ENCODE measurements at regions not wholly inside any gene's neighbourhood (a gene's known extent, or its start where the extent isn't known, plus 50 kb on each side); places are given as distances from the start of the nearest gene placed in this dataset.

DNA sequence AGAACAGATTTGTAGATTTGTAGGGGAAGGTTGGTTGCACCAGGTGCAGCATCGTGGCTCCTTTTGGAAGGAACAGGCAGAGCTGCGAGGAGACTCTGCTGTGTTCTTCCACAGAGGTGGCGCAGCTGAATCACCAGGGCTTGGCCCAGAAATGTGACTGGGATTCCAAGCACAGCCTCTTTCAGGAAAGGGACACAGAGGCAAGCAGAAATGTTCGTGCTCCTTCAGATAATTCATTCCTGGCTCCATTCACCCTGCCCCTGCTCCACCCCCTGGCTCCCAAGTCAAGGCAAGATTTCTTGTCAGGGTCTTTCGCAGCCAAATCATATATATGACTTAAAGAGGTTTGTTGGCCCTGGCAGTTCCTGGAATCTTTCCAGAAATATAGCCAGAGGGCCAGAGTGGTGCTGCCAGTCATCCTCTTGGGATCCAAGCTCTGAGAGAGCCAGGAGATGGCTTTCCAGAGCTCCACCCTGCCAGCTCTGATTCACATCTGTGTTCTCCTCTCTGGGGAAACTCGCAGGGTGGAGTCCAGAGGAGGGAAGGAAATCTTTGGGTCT lies 203.9 kb upstream of the TANK start:
- no peak for DNase-seq (ENCODE audit: low read depth)

GRCh38 chr2:160963957-160964356 lies 196.3 kb upstream of the TANK start:
- no peak for DNase-seq (ENCODE audit: low read depth)

DNA sequence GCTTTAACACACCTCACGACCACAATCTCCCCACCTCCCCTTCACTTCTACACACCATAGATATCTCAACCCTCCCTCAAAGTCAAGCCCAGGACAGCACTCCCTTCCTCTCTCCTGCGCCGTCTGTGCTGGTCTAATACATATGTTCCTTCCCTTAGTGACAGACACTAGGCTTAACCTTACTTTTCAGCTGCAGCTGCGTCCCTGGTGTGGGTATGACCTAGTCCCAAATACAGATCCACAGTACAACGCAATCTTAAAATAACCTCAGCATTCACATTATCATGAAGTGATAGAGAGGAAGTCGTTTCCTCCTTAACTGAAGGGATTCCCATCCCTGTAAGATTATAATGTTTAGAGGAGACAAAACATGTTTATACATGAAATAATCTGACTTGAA lies 192.7 kb upstream of the TANK start:
- DNase-seq (ENCODE audit: low read depth), result no peak

DNA sequence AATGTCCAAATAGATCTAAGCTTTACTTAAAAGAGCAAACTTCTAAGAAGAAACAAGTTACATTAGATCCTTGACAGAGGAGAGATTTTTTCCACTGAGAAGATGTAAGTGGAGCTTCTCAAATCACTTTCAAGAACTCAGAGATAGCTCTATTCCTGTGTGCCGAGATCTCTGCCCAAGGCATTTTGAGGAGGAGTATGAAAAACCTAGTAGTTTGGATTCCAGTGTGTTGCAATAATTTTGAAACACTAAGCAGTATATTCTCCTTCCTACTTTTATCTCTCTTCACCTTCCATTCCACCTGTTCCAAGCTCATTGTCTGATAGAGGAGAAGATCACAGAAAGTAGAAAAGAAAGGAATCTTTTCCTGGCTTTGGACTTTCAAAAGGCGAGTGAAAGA lies 192.0 kb upstream of the TANK start:
- DNase-seq (ENCODE audit: low read depth), result no peak

- peak; percentile 87 for DNase-seq (ENCODE audit: low read depth)
These were observed 189.9 kb upstream of the TANK start for GRCh38 chr2:160970052-160970965.

- DNase-seq (ENCODE audit: low read depth), result no peak
These were observed 186.2 kb upstream of the TANK start for GRCh38 chr2:160973991-160974390.

DNA sequence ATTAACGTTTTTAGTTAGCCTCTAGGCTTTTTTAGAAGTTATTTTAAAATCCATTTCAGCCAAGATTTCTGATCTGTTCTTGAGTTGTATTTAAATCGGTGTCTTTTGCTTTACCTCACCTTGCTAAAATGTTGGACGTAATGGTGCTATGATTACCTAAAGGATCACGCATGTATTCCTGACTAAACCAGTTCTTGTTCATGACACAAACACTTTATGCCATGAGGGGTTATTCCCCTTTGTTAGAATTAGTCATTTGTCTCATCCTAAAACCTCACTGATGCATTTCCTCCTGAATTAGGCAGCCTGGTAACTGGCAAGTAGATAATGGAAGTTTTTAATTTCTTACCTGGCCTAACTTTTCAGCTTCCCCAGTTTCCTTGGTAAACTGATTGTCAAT lies 185.4 kb upstream of the TANK start:
- DNase-seq (ENCODE audit: low read depth), result no peak

DNA sequence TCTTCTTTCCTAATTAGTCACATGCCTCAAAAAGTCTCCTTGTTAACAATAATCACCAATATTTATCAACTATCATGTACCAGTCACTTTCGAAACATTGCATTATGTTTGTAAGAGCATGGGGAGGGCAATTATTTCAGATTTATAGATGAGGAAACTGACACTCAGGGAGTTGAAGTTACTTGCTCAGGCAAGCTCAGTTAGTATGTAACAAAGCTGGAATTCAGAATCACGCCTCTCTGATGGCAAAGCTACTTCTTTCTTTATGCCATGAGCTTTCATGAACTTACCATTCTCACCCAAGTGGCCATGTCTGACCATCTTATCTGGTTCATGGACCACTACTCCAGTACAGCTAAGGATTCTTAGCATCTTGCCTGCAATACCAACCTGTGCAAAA lies 183.4 kb upstream of the TANK start:
- DNase-seq (ENCODE audit: low read depth), result no peak

GRCh38 chr2:160977376-160977775 lies 182.9 kb upstream of the TANK start:
- no peak for DNase-seq (ENCODE audit: low read depth)

GRCh38 chr2:160977854-160978253 lies 182.4 kb upstream of the TANK start:
- DNase-seq (ENCODE audit: low read depth), result no peak

DNA sequence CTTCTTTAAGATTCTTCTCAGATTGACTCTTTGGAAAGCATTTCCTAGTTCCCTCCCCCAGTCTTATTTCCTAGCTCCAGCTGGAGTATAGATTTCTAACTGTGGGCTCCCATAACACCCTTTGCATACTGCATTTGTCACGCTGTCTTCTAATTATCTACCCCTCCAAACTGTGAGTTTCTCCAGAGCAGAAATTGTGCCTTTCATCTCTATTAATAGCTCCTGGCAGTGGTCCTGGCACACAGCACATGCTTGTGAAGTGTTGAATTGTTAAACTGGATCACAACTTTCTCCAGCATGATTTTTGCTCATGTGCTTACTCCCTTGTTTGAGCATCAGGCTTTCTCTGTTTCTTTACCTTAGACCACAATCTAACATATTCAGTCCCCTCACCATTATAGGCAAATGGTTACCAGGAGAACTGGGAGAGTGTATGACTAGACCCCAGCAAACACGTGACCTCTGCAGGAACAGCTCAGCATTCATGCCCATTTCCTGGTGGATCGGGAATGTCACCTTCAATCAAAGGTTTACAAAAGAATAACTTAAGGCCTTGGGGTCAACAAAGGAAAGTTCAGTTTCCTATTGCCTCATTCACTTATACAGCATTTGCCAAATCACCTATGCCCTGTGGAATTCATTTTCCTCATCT lies 175.7 kb upstream of the TANK start:
- DNase-seq (ENCODE audit: low read depth), result no peak

GRCh38 chr2:160989778-160990177 lies 170.4 kb upstream of the TANK start:
- DNase-seq (ENCODE audit: low read depth), result no peak

- no peak for DNase-seq (ENCODE audit: low read depth)
These were observed 166.6 kb upstream of the TANK start for GRCh38 chr2:160993654-160994061.

DNA sequence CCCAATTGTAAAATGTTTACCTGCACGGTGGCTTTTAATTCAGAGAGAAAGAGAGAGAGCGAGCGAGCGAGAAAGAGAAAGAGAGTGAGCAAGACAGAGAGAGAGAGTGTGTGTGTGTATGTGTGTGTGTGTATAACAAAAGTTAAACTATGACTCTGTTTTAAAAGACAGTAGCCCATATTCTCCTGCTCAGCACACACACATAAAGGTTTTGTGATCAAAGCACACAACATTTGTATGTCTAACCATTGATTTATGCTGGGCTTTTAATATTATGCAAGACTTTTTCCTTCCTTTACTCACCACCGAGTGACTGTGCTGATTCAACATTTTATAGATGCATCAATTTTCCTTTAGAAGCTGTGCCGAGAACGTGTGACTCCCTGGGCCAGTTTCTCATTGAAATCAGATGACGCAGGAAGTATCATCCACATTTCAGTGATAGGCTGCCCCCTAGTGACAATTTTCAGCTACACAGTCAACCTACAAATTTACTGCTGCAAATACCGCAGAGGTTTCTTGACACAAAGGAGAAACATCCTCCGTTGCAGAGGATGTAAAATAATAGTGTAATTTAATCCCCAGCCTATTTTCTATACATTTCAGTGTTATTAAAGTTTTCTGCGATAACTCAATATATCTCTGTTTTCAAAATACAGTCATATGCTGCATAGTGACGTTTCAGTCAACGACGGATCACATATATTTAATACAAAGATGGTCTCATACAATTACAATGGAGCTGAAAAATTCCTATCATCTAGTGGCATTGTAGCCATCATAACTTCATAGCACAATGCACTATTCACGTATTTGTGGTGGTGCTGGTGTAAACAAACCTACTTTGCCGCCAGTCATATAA lies 165.9 kb upstream of the TANK start:
- DNase-seq (ENCODE audit: low read depth), result peak; percentile 94

DNA sequence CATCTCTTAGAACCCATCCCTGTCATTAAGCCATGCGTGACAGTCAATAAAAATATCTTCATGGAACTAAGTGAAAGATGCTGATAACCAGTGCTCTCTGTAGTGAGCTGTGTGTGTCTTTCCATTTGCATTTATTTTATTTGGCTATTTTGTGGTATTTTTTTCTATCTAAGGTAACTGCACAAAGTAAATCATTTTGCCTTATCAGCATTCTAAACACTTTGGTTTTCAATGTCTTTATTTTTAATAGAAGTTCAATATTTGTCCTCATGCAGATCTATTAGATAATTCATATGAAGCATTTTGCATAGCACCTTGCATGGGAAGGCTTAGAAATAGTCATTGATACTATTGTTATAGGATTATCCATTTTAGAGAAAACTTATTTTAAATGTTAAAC lies 163.6 kb upstream of the TANK start:
- no peak for DNase-seq (ENCODE audit: low read depth)

DNA sequence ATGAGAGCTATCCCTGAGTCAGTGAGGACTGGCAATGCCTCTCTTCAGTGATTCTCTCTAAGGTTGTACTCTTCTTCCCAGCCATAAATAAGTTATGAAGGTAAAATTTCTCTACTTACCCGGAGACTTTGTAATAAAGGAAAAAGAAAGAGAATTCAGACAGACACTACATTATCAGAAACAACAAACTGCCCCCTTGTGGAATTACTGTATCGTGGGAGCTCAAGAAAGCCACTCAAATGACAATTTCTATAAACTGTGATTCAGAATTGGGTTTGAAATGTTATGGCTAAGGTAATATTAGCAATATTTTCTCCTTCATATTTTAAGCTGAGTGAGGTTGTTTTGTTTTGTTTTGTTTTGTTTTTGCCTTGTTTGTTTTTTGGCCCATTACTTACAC lies 155.8 kb upstream of the TANK start:
- DNase-seq (ENCODE audit: low read depth), result no peak

GRCh38 chr2:161005170-161005569 lies 155.1 kb upstream of the TANK start:
- DNase-seq (ENCODE audit: low read depth), result no peak

GRCh38 chr2:161008311-161008710 lies 151.9 kb upstream of the TANK start:
- no peak for DNase-seq (ENCODE audit: low read depth)

DNA sequence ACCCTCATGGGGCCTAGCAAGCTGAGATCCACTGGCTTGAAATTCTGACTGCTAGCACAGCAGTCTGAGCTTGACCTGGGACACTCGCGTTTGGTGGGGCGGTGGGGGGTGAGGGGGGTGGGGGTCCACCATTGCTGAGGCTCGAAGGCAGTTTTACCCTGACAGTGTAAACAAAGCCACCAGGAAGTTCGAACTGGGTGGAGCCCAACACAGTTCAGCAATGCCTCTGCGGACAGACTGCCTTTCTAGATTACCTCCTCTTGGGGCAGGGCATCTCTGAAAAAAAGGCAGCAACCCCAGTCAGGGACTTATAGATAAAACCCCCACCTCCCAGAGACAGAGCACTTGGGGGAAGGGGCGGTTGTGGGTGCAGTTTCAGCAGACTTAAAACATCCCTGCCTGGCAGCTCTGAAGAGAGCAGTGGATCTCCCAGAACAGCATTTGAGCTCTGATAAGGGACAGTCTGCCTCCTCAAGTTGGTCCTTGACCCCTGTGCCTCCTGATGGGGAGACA lies 149.7 kb upstream of the TANK start:
- no peak for DNase-seq (ENCODE audit: low read depth)

- DNase-seq (ENCODE audit: low read depth), result no peak
These were observed 142.3 kb upstream of the TANK start for GRCh38 chr2:161017780-161018470.

DNA sequence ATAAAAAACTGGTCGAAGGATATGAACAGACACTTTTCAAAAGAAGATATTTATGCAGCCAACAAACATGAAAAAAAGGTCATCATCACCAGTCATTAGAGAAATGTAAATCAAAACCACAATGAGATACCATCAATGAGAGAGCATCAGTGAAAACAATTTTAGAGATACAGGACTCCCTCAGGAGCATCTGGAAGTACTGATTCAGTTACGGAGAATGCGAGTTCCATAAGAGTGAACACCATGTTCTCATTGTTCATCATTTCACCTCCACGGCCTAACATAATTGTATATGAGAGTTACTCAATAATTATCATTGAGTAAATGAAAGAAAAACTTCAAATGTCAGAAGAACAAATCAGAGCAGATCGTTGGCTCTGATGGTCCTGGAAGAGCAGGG lies 140.9 kb upstream of the TANK start:
- no peak for DNase-seq (ENCODE audit: low read depth)
